Left renal pelvis (tissue), 4 donors: ENCODE measurements at regions not wholly inside any gene's neighbourhood (a gene's known extent, or its start where the extent isn't known, plus 50 kb on each side); places are given as distances from the start of the nearest gene placed in this dataset.
"Not testable (repeated sequence)": the region's sequence is repeated elsewhere in the genome, so short reads cannot be mapped to it uniquely, and the experiment has no call there.

Experiments
- DNase-seq, 4 donors: peaks; one replicate each; pipeline ENCODE4 v3.0.0-alpha.2; 2013; ENCODE audit warnings: low read depth in 4 of 4, low spot score in 3 of 4

- no peak for DNase-seq
These were observed 125.3 kb upstream of the IL15 start for GRCh38 chr4:141511055-141511454.

DNA sequence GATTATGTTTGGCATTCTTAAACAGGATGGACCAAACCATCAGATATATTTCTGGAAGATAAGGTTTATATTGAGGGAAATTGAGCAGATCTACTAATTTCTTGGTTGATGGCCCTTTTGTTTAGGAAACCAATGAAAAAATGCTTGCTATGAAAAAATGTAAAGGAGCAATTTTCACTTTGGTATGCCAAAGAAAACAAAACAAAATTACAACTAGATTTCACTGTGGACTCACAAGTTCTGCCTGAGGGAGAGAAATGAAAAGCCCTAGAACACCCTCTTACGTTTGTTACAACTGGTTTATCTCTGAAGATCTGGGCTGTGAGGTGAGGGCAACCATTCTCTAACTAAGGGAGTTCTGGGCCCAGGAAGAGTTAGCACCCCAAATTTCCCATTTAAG, 122.5 kb upstream of the IL15 start:
- DNase-seq = no peak

GRCh38 chr4:141518222-141518621, 118.2 kb upstream of the IL15 start:
- DNase-seq = no peak

- DNase-seq = no peak
These were observed 112.3 kb upstream of the IL15 start for GRCh38 chr4:141524116-141524515.

DNA sequence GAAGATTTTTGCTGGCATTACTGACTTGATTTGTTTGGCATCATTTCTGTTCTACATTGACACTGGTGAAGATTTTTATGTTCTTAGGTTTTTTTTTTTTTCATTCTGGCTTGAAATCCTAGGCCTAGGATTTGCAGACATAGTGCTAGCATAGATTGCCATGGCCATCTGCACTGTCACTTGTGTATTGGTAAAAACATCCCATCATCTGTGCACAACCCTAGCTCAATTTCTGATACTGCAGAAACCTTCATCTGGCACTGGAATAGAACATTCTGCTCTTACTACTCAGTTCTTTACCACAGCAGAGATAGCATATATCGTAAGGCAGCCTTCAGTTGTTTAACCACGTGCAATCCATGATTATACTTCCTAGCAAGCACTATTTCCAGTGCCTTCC, 111.5 kb upstream of the IL15 start:
- DNase-seq = no peak

GRCh38 chr4:141530627-141531026, 105.8 kb upstream of the IL15 start:
- DNase-seq = no peak

DNA sequence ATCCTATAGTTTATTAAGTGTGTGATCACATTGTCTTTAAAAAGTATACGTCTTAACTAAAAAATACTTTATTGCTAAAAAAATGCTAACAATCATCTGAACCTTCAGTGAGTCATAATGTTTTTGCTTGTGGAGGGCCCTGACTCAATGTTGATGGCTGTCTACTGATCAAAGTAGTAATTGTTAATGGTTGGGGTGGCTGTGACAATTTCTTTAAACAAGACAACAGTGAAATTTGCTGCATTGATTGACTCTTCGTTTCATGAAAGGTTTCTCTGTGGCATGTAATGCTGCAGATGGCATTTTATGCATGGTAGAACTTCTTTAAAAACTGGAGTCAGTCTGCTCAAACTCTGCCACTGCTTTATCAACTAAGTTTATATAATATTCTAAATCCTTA, 101.4 kb upstream of the IL15 start:
- DNase-seq = no peak

DNA sequence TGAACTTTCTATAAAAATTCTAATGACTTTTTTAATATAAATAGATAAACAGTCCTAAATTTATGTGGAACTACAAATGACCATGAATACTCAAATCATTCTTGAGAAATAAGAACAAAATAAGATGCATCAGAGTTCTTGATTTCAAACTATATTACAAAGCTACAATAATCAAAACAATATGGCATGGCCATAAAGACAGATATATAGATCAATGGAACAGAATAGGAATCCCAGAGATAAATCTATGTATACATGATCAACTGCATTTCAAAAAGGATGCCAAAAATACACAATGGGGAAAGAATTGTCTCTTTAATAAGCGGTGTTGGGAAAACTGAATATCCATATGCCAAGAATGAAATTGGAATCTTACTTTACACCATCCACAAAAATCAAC, 98.4 kb upstream of the IL15 start:
- no peak for DNase-seq

DNA sequence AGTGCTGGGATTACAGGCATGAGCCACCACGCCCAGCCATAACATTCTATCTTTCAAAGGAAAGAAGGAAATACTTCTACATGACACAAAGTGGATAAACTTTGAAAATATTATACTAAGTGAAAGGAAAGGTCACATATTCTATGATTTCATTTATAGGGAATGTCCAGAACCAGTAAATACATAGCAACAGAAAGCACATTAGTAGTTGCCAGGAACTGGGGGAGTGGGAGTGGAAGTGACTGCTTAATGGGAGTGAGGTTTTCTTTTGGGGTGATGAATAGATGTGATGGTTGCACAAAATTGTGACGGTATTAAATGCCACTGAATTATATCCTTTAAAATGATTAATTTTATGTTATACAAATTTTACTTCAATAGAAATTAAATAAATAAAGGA, 95.7 kb upstream of the IL15 start:
- DNase-seq = no peak

- DNase-seq = no peak
These were observed 94.5 kb upstream of the IL15 start for GRCh38 chr4:141541851-141542250.

- no peak for DNase-seq
These were observed 93.2 kb upstream of the IL15 start for GRCh38 chr4:141543176-141543575.

- no peak for DNase-seq
These were observed 92.7 kb upstream of the IL15 start for GRCh38 chr4:141543706-141544105.

DNA sequence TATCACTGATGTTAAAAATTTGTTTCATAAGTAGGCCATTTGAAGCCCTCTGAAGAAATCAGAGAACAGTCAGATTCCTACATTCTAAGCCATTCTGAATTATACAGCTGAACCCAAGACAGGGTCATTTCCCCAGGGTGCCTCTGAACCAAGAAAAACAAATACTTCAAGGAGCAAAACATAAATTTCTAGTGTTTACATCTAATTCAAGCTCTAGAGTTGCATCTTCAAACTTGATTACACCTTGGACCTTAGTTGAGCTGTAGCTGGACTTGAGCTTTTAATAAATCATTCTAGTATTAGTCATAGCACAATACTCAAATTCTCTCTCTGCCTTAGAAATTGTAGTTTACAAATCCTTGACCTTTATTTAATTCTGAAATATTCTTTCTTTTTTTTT, 87.6 kb upstream of the IL15 start:
- no peak for DNase-seq

DNA sequence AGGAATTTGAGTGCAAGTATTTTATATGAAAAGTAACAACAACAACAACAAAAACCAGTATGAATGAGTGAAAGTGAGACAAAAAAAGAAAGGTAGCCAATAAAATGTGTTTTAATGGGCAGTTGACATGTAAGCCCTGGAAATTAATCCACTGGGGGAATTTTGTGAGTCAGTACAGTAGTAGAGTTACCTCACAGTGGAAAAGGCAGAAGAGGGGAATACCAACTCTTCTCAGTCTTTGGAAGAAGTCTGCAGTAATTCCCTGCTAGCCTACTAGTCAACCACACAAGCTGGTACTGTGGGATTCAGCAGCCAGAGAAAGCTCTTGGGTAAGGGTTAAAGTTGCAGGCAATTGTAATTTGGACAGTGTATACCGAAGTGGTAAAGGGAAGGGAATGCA, 76.3 kb upstream of the IL15 start:
- DNase-seq = no peak

GRCh38 chr4:141562649-141563048, 73.7 kb upstream of the IL15 start:
- no peak for DNase-seq

- no peak for DNase-seq
These were observed 72.7 kb upstream of the IL15 start for GRCh38 chr4:141563723-141564122.

- not testable (repeated sequence) for DNase-seq
These were observed 71.4 kb upstream of the IL15 start for GRCh38 chr4:141564961-141565360.

DNA sequence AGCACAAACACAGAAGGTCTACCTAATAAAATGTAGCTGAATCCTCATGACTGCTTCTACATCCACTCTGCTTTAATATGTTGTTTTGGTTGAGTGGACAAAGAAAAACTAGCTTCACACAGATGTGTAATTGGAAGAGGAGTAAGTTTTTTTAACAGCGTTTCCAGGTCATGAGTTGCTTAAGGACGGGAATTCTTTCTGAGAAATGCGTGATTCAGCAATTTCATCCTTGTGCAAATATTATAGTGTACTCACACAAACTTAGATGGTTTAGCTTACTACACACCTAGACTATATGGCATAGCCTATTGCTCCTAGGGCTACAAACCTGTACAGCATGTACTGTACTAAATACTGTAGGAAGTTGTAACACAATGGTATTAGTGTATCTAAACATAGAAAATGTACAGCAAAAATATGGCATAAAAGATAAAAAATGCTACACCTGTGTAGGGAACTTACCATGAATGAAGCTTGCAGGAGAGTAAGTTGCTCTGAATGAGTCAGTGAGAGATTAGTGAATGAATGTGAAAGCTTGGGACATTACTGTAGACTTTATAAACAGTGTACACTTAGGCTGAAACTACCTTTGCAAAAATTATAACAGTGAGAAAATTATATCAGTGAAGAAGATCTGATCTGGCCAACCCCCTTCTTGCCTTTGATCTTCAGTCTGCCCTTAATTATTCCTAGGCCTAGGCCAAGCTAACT, 70.8 kb upstream of the IL15 start:
- DNase-seq = peak in 3 of 4 donors; percentile 10 to 21 (median 18)

- DNase-seq = no peak
These were observed 69.0 kb upstream of the IL15 start for GRCh38 chr4:141567326-141567915.

GRCh38 chr4:141569141-141569540, 67.2 kb upstream of the IL15 start:
- no peak for DNase-seq

GRCh38 chr4:141570290-141570689, 66.1 kb upstream of the IL15 start:
- DNase-seq = no peak

- no peak for DNase-seq
These were observed 65.0 kb upstream of the IL15 start for GRCh38 chr4:141571362-141571761.

- DNase-seq = no peak
These were observed 64.6 kb upstream of the IL15 start for GRCh38 chr4:141571793-141572192.
